ENCODE measurements at regions not wholly inside any gene's neighbourhood (a gene's known extent, or its start where the extent isn't known, plus 50 kb on each side); places are given as distances from the start of the nearest gene placed in this dataset.

DNA sequence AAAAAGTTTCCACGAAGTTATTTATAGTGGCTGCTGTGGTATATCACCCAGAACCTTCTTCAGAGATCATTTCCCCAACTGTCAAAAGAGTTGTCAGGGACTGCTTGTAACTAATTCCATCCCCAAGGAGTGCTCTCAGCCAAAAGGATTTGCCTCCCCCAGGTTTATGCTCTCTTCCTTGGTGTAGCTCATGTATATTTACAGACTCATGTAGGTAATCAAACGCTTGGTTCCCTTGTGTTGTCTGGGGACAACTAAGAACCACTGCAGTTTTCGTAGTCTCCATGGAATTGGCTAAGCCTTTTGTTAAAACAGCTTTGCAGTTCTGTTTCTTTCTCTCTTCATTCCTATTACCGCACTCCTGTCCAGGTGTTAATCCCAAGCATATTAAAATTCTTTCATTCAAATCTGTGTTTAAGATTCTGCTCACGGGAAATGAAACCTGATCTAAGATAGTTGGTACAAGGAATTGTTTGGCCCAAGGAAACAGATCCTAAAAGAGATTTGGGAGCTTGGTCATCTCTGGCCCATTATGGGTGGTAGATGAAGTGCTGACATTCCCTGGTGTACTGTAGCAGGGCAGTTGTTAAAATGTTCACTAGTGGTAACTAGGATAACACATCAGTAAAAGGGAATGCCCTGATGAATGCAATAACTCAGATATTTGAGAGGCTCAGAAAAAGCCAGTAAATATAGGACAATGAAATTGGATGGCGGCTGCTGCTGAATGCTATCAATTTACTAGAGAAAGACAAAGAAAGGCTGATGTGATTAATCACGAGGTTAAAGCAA is 361.3 kb upstream of the GBE1 start:
- TF ChIP-seq TAF1 (IDR thresholded peaks at IDR 0.05; ENCODE audit: low read depth): no peak

DNA sequence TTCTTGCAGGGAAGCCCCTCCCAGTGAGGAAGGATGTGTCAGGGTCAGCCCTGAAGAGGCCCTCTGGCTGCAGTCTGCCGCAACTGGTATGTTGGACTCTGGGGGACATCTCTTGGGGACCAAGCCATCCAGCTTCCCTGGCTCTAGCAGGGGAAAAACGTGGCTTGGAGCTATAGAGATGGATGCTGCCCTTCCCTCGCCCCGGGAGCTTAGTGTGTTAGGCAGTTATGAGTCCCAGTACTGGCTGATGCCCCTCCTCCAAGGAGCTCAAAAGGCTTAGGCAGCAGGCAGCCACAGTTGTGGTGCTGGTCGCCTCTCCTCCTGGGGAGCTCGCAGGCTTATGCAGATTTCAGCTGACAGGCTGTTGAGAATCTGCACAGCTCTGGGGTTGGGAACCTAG is 353.1 kb upstream of the GBE1 start:
- no peak for TF ChIP-seq CEBPB (IDR thresholded peaks at IDR 0.05)
- TF ChIP-seq EP300 (IDR thresholded peaks at IDR 0.05; ENCODE audit: borderline replicate concordance): no peak
- TF ChIP-seq NFIC (IDR thresholded peaks at IDR 0.05): no peak
- no peak for TF ChIP-seq CREB1 (IDR thresholded peaks at IDR 0.05; ENCODE audit: low read depth)
- TF ChIP-seq TCF12 (IDR thresholded peaks at IDR 0.05; ENCODE audit: low read depth): no peak
- TF ChIP-seq RAD21 (IDR thresholded peaks at IDR 0.05; ENCODE audit: low read depth): no peak
- TF ChIP-seq, protein P1, sequence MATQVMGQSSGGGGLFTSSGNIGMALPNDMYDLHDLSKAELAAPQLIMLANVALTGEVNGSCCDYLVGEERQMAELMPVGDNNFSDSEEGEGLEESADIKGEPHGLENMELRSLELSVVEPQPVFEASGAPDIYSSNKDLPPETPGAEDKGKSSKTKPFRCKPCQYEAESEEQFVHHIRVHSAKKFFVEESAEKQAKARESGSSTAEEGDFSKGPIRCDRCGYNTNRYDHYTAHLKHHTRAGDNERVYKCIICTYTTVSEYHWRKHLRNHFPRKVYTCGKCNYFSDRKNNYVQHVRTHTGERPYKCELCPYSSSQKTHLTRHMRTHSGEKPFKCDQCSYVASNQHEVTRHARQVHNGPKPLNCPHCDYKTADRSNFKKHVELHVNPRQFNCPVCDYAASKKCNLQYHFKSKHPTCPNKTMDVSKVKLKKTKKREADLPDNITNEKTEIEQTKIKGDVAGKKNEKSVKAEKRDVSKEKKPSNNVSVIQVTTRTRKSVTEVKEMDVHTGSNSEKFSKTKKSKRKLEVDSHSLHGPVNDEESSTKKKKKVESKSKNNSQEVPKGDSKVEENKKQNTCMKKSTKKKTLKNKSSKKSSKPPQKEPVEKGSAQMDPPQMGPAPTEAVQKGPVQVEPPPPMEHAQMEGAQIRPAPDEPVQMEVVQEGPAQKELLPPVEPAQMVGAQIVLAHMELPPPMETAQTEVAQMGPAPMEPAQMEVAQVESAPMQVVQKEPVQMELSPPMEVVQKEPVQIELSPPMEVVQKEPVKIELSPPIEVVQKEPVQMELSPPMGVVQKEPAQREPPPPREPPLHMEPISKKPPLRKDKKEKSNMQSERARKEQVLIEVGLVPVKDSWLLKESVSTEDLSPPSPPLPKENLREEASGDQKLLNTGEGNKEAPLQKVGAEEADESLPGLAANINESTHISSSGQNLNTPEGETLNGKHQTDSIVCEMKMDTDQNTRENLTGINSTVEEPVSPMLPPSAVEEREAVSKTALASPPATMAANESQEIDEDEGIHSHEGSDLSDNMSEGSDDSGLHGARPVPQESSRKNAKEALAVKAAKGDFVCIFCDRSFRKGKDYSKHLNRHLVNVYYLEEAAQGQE (IDR thresholded peaks at IDR 0.05; ENCODE audit: low read depth): no peak
- TF ChIP-seq MAX (IDR thresholded peaks at IDR 0.05): no peak
- no peak for TF ChIP-seq YY1 (IDR thresholded peaks at IDR 0.05; ENCODE audit: low read depth)
- TF ChIP-seq FOXM1 (IDR thresholded peaks at IDR 0.05; ENCODE audit: borderline replicate concordance, low read depth): no peak
- no peak for TF ChIP-seq TEAD4 (IDR thresholded peaks at IDR 0.05)
- TF ChIP-seq USF1 (IDR thresholded peaks at IDR 0.05): no peak
- TF ChIP-seq EGR1 (IDR thresholded peaks at IDR 0.05): no peak
- TF ChIP-seq ZBTB7A (IDR thresholded peaks at IDR 0.05; ENCODE audit: low read depth): no peak
- no peak for TF ChIP-seq TAF1 (IDR thresholded peaks at IDR 0.05; ENCODE audit: low read depth)

DNA sequence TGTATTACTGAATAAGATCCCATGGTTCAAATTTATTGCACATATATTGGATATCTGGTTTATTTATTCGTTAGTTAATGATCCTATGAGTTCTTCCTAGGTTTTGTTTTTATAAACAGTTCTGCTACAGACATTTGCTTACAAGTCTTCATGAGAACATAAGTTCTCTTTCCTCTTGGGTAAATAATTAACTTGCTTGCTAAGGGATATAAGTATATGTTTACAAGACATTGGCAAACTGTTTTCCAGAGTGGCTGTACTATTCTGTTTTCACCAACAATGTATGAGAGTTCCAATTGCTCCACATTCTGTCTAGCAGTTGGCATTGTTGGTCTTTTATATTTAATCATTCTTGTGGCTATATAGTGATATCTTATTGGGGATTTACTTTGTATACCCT is 341.8 kb upstream of the GBE1 start:
- no peak for TF ChIP-seq CREB1 (IDR thresholded peaks at IDR 0.05; ENCODE audit: low read depth)
- TF ChIP-seq RAD21 (IDR thresholded peaks at IDR 0.05; ENCODE audit: low read depth): no peak
- TF ChIP-seq NFIC (IDR thresholded peaks at IDR 0.05): no peak
- no peak for TF ChIP-seq YY1 (IDR thresholded peaks at IDR 0.05; ENCODE audit: low read depth)
- no peak for TF ChIP-seq TEAD4 (IDR thresholded peaks at IDR 0.05)

- TF ChIP-seq RAD21 (IDR thresholded peaks at IDR 0.05; ENCODE audit: low read depth) (no peak), NFIC (IDR thresholded peaks at IDR 0.05) (peak; percentile 43; the same call in 1 of the 2 replicates), TEAD4 (IDR thresholded peaks at IDR 0.05) (peak; percentile 96), TCF12 (IDR thresholded peaks at IDR 0.05; ENCODE audit: low read depth) (no peak), ZBTB7A (IDR thresholded peaks at IDR 0.05; ENCODE audit: low read depth) (no peak)
- TF ChIP-seq, protein P1 (IDR thresholded peaks at IDR 0.05; ENCODE audit: low read depth): peak; percentile 23; the same call in 1 of the 2 replicates
Measured at GRCh38 chr3:82100378-82100777, 338.9 kb upstream of the GBE1 start.

- TF ChIP-seq ZBTB7A (IDR thresholded peaks at IDR 0.05; ENCODE audit: low read depth) (no peak), MAX (IDR thresholded peaks at IDR 0.05) (no peak), CREB1 (IDR thresholded peaks at IDR 0.05; ENCODE audit: low read depth) (no peak)
Measured at GRCh38 chr3:82093641-82094040, 332.2 kb upstream of the GBE1 start.

DNA sequence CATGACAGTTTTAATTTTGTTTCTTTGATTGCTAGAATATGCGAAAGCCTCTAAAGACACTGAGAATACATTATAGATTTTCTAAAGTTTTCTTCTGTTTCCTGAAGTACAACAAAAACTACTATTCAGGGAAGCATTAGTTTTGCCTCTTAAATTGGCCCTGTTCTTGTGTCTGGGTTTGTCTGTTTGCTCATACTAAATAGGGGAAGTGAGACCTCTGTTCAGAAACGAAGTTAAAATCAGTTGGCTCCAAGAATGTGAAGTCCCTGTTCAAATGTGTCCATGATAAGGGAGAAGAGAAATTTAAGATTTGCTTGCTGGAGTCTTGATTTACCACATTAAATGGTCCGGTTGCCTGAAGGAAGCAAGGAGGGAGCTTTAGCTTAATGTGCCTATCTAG is 327.3 kb upstream of the GBE1 start:
- TF ChIP-seq TCF12 (IDR thresholded peaks at IDR 0.05; ENCODE audit: low read depth): no peak
- TF ChIP-seq CEBPB (IDR thresholded peaks at IDR 0.05): no peak
- no peak for TF ChIP-seq ZBTB7A (IDR thresholded peaks at IDR 0.05; ENCODE audit: low read depth)
- no peak for TF ChIP-seq FOXM1 (IDR thresholded peaks at IDR 0.05; ENCODE audit: borderline replicate concordance, low read depth)
- TF ChIP-seq NFIC (IDR thresholded peaks at IDR 0.05): no peak
- no peak for TF ChIP-seq MAX (IDR thresholded peaks at IDR 0.05)
- no peak for TF ChIP-seq YY1 (IDR thresholded peaks at IDR 0.05; ENCODE audit: low read depth)
- no peak for TF ChIP-seq TEAD4 (IDR thresholded peaks at IDR 0.05)
- TF ChIP-seq EP300 (IDR thresholded peaks at IDR 0.05; ENCODE audit: borderline replicate concordance): no peak
- TF ChIP-seq CREB1 (IDR thresholded peaks at IDR 0.05; ENCODE audit: low read depth): no peak
- no peak for TF ChIP-seq EGR1 (IDR thresholded peaks at IDR 0.05)
- no peak for TF ChIP-seq USF1 (IDR thresholded peaks at IDR 0.05)
- TF ChIP-seq, protein P1 (IDR thresholded peaks at IDR 0.05; ENCODE audit: low read depth): no peak
- TF ChIP-seq TAF1 (IDR thresholded peaks at IDR 0.05; ENCODE audit: low read depth): no peak
